ENCODE measurements at regions not wholly inside any gene's neighbourhood (a gene's known extent, or its start where the extent isn't known, plus 50 kb on each side); places are given as distances from the start of the nearest gene placed in this dataset.

GRCh38 chr4:33453436-33453835 lies 2733.3 kb downstream of the PCDH7 start:
- Histone ChIP-seq H3F3A (ENCODE audit: low read depth) (no peaks in the 10 kb centered on the region), H2AFZ (ENCODE audit: low read length) (no peak overlapping the region), H3K9me3 (ENCODE audit: insufficient read depth, low read depth, low read length) (no peaks in the 10 kb centered on the region), H3K9ac (ENCODE audit: low read depth, low read length, poor library complexity, severe bottlenecking) (no peak overlapping the region), H3K9me2 (replicated peaks; ENCODE audit: low read depth, low read length) (no peaks in the 10 kb centered on the region), H3K27me3 (ENCODE audit: insufficient read depth, low read length, poor library complexity, severe bottlenecking) (no peaks in the 10 kb centered on the region), H3K79me2 (ENCODE audit: insufficient read depth, low read length) (no peaks in the 10 kb centered on the region), H4K20me1 (ENCODE audit: insufficient read depth, low read length, poor library complexity, severe bottlenecking) (no peaks in the 10 kb centered on the region), H3K4me1 (ENCODE audit: insufficient read depth, low read length, poor library complexity, severe bottlenecking) (no peaks in the 10 kb centered on the region), H3K36me3 (ENCODE audit: insufficient read depth, low read length) (no peaks in the 10 kb centered on the region), H3K4me3 (ENCODE audit: low read length, poor library complexity, severe bottlenecking) (no peak overlapping the region), H3K4me2 (ENCODE audit: low read depth, low read length, poor library complexity, severe bottlenecking) (no peak overlapping the region)
- TF ChIP-seq EZH2phosphoT487 (IDR thresholded peaks at IDR 0.05; ENCODE audit: borderline replicate concordance), result no peak
- TF ChIP-seq CTCF (conservative IDR thresholded peaks at IDR 0.05; ENCODE audit: low read length), result no peak

DNA sequence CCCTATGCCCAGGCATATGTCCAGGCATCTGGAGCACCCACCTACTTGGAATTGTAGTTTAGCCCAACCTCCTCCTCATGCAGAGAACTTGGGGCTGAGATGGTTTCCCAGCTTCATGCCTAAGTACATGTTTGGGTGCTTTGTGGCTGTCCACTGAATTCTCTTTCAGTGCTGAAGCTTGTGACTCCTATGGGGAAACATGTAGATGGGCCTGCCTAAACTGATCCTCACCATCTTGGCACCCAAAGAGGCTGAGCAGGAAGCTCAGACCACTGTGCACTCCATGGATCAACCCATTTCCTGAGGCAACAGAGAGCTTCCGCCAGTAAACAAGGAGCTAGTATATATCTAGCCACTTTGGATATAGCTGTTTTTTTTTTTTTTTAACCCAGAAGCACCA lies 2733.7 kb downstream of the PCDH7 start:
- no peak for TF ChIP-seq EZH2phosphoT487 (IDR thresholded peaks at IDR 0.05; ENCODE audit: borderline replicate concordance)
- no peaks in the 10 kb centered on the region for H3F3A ChIP-seq (ENCODE audit: low read depth)
- no peak overlapping the region for H3K9ac ChIP-seq (ENCODE audit: low read depth, low read length, poor library complexity, severe bottlenecking)
- H3K4me2 ChIP-seq (ENCODE audit: low read depth, low read length, poor library complexity, severe bottlenecking), result no peak overlapping the region
- no peaks in the 10 kb centered on the region for H3K36me3 ChIP-seq (ENCODE audit: insufficient read depth, low read length)
- H3K9me2 ChIP-seq (replicated peaks; ENCODE audit: low read depth, low read length), result no peaks in the 10 kb centered on the region
- no peaks in the 10 kb centered on the region for H4K20me1 ChIP-seq (ENCODE audit: insufficient read depth, low read length, poor library complexity, severe bottlenecking)
- no peaks in the 10 kb centered on the region for H3K27me3 ChIP-seq (ENCODE audit: insufficient read depth, low read length, poor library complexity, severe bottlenecking)
- no peaks in the 10 kb centered on the region for H3K9me3 ChIP-seq (ENCODE audit: insufficient read depth, low read depth, low read length)
- no peak overlapping the region for H2AFZ ChIP-seq (ENCODE audit: low read length)
- no peaks in the 10 kb centered on the region for H3K79me2 ChIP-seq (ENCODE audit: insufficient read depth, low read length)
- H3K4me1 ChIP-seq (ENCODE audit: insufficient read depth, low read length, poor library complexity, severe bottlenecking), result no peaks in the 10 kb centered on the region
- no peak overlapping the region for H3K4me3 ChIP-seq (ENCODE audit: low read length, poor library complexity, severe bottlenecking)

DNA sequence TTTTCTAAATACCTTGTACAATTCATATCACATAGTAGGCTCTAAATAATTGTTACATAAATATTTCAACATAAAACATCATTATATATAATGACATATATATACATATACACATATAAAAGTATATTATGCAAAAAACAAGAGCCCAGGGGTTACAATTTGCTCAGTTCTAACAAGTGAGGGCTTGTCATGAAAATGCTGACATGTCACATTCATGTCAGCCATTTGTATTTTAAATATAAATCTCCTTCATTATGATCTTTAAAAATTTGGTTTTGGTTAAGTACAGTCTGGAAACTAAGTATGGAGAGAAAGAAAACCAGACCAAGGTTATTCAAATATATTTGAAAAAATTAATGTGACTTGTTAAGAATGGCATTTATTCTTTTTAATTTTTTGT lies 2745.4 kb downstream of the PCDH7 start:
- Histone ChIP-seq H2AFZ (ENCODE audit: low read length) (no peak overlapping the region), H3K4me2 (ENCODE audit: low read depth, low read length, poor library complexity, severe bottlenecking) (no peak overlapping the region), H3K9me3 (ENCODE audit: insufficient read depth, low read depth, low read length) (no peaks in the 10 kb centered on the region), H3K9ac (ENCODE audit: low read depth, low read length, poor library complexity, severe bottlenecking) (no peak overlapping the region), H3K4me1 (ENCODE audit: insufficient read depth, low read length, poor library complexity, severe bottlenecking) (no peaks in the 10 kb centered on the region), H3K36me3 (ENCODE audit: insufficient read depth, low read length) (no peaks in the 10 kb centered on the region), H3K9me2 (replicated peaks; ENCODE audit: low read depth, low read length) (no peaks in the 10 kb centered on the region), H3K79me2 (ENCODE audit: insufficient read depth, low read length) (no peaks in the 10 kb centered on the region), H4K20me1 (ENCODE audit: insufficient read depth, low read length, poor library complexity, severe bottlenecking) (no peaks in the 10 kb centered on the region), H3K4me3 (ENCODE audit: low read length, poor library complexity, severe bottlenecking) (no peak overlapping the region), H3K27me3 (ENCODE audit: insufficient read depth, low read length, poor library complexity, severe bottlenecking) (no peaks in the 10 kb centered on the region), H3F3A (ENCODE audit: low read depth) (no peaks in the 10 kb centered on the region)
- no peak for TF ChIP-seq CTCF (conservative IDR thresholded peaks at IDR 0.05; ENCODE audit: low read length)
- no peak for TF ChIP-seq EZH2phosphoT487 (IDR thresholded peaks at IDR 0.05; ENCODE audit: borderline replicate concordance)

DNA sequence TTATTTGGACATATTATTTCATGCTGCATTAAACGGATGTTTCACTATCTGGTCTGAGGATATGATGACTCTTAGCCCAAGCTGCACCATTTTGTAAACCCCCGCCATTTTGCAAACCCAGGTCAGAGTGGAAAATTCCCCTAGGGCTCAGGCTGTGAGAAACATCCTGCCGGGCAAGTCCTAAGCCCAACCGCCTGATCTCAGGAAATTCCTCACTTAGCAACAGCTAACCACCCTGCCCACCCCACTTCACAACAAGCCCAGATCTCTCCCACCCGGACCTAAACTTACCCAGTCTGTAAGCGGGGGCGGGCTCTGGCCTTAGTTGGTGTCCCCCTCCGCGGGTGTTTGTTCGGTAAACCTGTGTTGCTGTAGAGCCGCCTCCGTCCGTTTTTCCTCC lies 2747.1 kb downstream of the PCDH7 start:
- H3K9me3 ChIP-seq (ENCODE audit: insufficient read depth, low read depth, low read length), result no peaks in the 10 kb centered on the region
- no peak overlapping the region for H3K4me3 ChIP-seq (ENCODE audit: low read length, poor library complexity, severe bottlenecking)
- H3K4me2 ChIP-seq (ENCODE audit: low read depth, low read length, poor library complexity, severe bottlenecking), result no peak overlapping the region
- H3K79me2 ChIP-seq (ENCODE audit: insufficient read depth, low read length), result no peaks in the 10 kb centered on the region
- H2AFZ ChIP-seq (ENCODE audit: low read length), result no peak overlapping the region
- no peaks in the 10 kb centered on the region for H4K20me1 ChIP-seq (ENCODE audit: insufficient read depth, low read length, poor library complexity, severe bottlenecking)
- H3K9ac ChIP-seq (ENCODE audit: low read depth, low read length, poor library complexity, severe bottlenecking), result no peak overlapping the region
- H3F3A ChIP-seq (ENCODE audit: low read depth), result no peaks in the 10 kb centered on the region
- H3K27me3 ChIP-seq (ENCODE audit: insufficient read depth, low read length, poor library complexity, severe bottlenecking), result no peaks in the 10 kb centered on the region
- no peaks in the 10 kb centered on the region for H3K36me3 ChIP-seq (ENCODE audit: insufficient read depth, low read length)
- H3K9me2 ChIP-seq (replicated peaks; ENCODE audit: low read depth, low read length), result no peaks in the 10 kb centered on the region
- no peaks in the 10 kb centered on the region for H3K4me1 ChIP-seq (ENCODE audit: insufficient read depth, low read length, poor library complexity, severe bottlenecking)
- TF ChIP-seq CTCF (conservative IDR thresholded peaks at IDR 0.05; ENCODE audit: low read length) (no peak), EZH2phosphoT487 (IDR thresholded peaks at IDR 0.05; ENCODE audit: borderline replicate concordance) (no peak)

All from Loucy (cell line).